Smooth muscle cell (in vitro differentiated cells): ENCODE measurements at regions not wholly inside any gene's neighbourhood (a gene's known extent, or its start where the extent isn't known, plus 50 kb on each side); places are given as distances from the start of the nearest gene placed in this dataset.
"Not testable (repeated sequence)": the region's sequence is repeated elsewhere in the genome, so short reads cannot be mapped to it uniquely, and the experiment has no call there.

Experiments used
- DNase-seq: peaks from one replicate; lab custom pipeline; 2025; ENCODE audit not compliant: unreplicated experiment; lab: John Stamatoyannopoulos, UW
- H2AFZ ChIP-seq: fragments of 200-600 bp; sonication (generic); 2 replicates; pipeline ENCODE4 v1.6.0; 2016; ENCODE audit warnings: antibody characterized with exemption, low read depth, mild to moderate bottlenecking
- H3F3A ChIP-seq: fragments of 200-600 bp; sonication (generic); 2 replicates; pipeline ENCODE4 v1.6.0; 2017; ENCODE audit warnings: antibody characterized with exemption, low read depth
- H3K27ac ChIP-seq: fragments of 200-600 bp; sonication (generic); 2 replicates; pipeline ENCODE4 v1.5.1; 2016; ENCODE audit warnings: low read depth, mild to moderate bottlenecking
- H3K27me3 ChIP-seq: fragments of 200-600 bp; sonication (generic); 2 replicates; pipeline ENCODE4 v1.6.1; 2016; ENCODE audit warnings: low read depth, mild to moderate bottlenecking
- H3K36me3 ChIP-seq: fragments of 200-600 bp; sonication (generic); 2 replicates; pipeline ENCODE4 v1.5.1; 2016; ENCODE audit warnings: low read depth
- H3K4me1 ChIP-seq: fragments of 200-600 bp; sonication (generic); 2 replicates; pipeline ENCODE4 v1.5.1; 2016; ENCODE audit warnings: low read depth
- H3K4me2 ChIP-seq: fragments of 200-600 bp; sonication (generic); 2 replicates; pipeline ENCODE4 v1.6.0; 2016; ENCODE audit warnings: mild to moderate bottlenecking
- H3K4me3 ChIP-seq: fragments of 200-600 bp; sonication (generic); 2 replicates; pipeline ENCODE4 v1.5.1; 2016; ENCODE audit warnings: mild to moderate bottlenecking
- H3K79me2 ChIP-seq: fragments of 200-600 bp; sonication (generic); 2 replicates; pipeline ENCODE4 v1.6.0; 2016; ENCODE audit warnings: low read depth, mild to moderate bottlenecking
- H3K9ac ChIP-seq: fragments of 200-600 bp; sonication (generic); 2 replicates; pipeline ENCODE4 v1.6.0; 2016; ENCODE audit warnings: low read depth
- H3K9me3 ChIP-seq: fragments of 200-600 bp; sonication (generic); replicated peaks from 2 replicates; pipeline ENCODE4 v1.5.1; 2016; ENCODE audit warnings: low read depth
- H4K20me1 ChIP-seq: fragments of 200-600 bp; sonication (generic); 2 replicates; pipeline ENCODE4 v1.6.0; 2016; ENCODE audit warnings: low read depth
- WGBS: methylation state at CpG from one replicate; pipeline ENCODE4 v1.1.7; 2016; ENCODE audit warnings: low lambda C conversion rate; 5-methylcytosine and 5-hydroxymethylcytosine counted together
- TF ChIP-seq, protein P1 (sequence below): fragments of 200-600 bp; sonication (generic); IDR thresholded peaks from 2 replicates; pipeline ENCODE4 v1.5.1; 2017; ENCODE audit warnings: borderline replicate concordance, mild to moderate bottlenecking, antibody characterized with exemption; ENCODE audit not compliant: insufficient read depth, poor library complexity, severe bottlenecking

- Histone ChIP-seq H3F3A (no peaks in the 10 kb centered on the region), H3K4me1 (peaks cover 5% of the 10 kb centered on the region), H3K79me2 (peaks cover 46% of the 10 kb centered on the region), H4K20me1 (peaks cover 16% of the 10 kb centered on the region), H3K27me3 (no peaks in the 10 kb centered on the region), H3K4me2 (peak overlapping the region; percentile 88), H3K9me3 (no peaks in the 10 kb centered on the region), H2AFZ (peak overlapping the region; percentile 99), H3K9ac (peak overlapping the region; percentile 68), H3K27ac (peak overlapping the region; percentile 39), H3K4me3 (peak overlapping the region; percentile 82), H3K36me3 (peaks cover under 1% of the 10 kb centered on the region)
- DNase-seq = peak; percentile 58
- TF ChIP-seq, protein P1, sequence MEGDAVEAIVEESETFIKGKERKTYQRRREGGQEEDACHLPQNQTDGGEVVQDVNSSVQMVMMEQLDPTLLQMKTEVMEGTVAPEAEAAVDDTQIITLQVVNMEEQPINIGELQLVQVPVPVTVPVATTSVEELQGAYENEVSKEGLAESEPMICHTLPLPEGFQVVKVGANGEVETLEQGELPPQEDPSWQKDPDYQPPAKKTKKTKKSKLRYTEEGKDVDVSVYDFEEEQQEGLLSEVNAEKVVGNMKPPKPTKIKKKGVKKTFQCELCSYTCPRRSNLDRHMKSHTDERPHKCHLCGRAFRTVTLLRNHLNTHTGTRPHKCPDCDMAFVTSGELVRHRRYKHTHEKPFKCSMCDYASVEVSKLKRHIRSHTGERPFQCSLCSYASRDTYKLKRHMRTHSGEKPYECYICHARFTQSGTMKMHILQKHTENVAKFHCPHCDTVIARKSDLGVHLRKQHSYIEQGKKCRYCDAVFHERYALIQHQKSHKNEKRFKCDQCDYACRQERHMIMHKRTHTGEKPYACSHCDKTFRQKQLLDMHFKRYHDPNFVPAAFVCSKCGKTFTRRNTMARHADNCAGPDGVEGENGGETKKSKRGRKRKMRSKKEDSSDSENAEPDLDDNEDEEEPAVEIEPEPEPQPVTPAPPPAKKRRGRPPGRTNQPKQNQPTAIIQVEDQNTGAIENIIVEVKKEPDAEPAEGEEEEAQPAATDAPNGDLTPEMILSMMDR = no peak
- under 1% methylated on average over 65 of the region's 69 CpGs for WGBS
Measured at GRCh38 chr7:65750511-65751344, 122.1 kb upstream of the VKORC1L1 start.

GRCh38 chr7:65754070-65754469 is 118.8 kb upstream of the VKORC1L1 start:
- not testable (repeated sequence) for H3K9ac ChIP-seq, H2AFZ ChIP-seq, H3K4me2 ChIP-seq, H3K4me1 ChIP-seq, H3K27me3 ChIP-seq, H3K27ac ChIP-seq, DNase-seq, H3F3A ChIP-seq, H3K36me3 ChIP-seq, H3K9me3 ChIP-seq, H3K4me3 ChIP-seq
- WGBS = 95% methylated on average over 5 of the region's 5 CpGs
- peaks cover 43% of the 10 kb centered on the region for H3K79me2 ChIP-seq
- H4K20me1 ChIP-seq = peaks cover 20% of the 10 kb centered on the region

DNA sequence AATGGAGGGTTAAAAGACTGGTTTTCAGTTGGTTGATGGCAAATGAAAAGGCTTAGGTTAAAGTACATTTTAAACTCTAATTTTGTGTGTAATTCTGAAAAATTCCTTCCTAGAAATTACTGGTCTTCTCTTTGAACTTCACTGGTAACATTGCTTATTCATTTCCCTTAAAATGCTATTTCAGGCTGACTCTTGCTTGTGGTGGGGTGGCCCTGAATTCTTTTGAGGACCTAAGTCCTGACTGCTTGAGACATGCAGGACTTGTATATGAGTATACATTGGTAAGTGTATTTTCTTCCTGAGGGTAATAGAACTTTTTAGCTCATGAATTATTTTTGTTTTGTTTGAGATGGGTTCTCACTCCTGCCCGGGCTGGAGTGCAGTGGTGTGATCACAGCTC is 113.9 kb upstream of the VKORC1L1 start:
- H4K20me1 ChIP-seq = peaks cover 14% of the 10 kb centered on the region
- not testable (repeated sequence) for DNase-seq, H3K4me1 ChIP-seq, H3F3A ChIP-seq, H3K9me3 ChIP-seq, H3K27ac ChIP-seq, H3K4me2 ChIP-seq, H3K4me3 ChIP-seq, H3K36me3 ChIP-seq, H3K27me3 ChIP-seq, H2AFZ ChIP-seq, H3K79me2 ChIP-seq, H3K9ac ChIP-seq
- WGBS = 88% methylated on average over 1 of the region's 1 CpG

GRCh38 chr7:65762712-65763111 is 110.2 kb upstream of the VKORC1L1 start:
- peak overlapping the region; percentile 80 for H3K27ac ChIP-seq
- not testable (repeated sequence) for H3K4me3 ChIP-seq, H3K79me2 ChIP-seq, H2AFZ ChIP-seq, H3K4me1 ChIP-seq, H3K36me3 ChIP-seq, DNase-seq, H3K27me3 ChIP-seq, H3F3A ChIP-seq, H4K20me1 ChIP-seq, H3K9me3 ChIP-seq
- H3K9ac ChIP-seq = peak overlapping the region; percentile 23
- WGBS = 48% methylated on average over 3 of the region's 3 CpGs
- peak overlapping the region; percentile 69 for H3K4me2 ChIP-seq

- WGBS = 51% methylated on average over 5 of the region's 5 CpGs
- not testable (repeated sequence) for H3K9me3 ChIP-seq, H2AFZ ChIP-seq, H4K20me1 ChIP-seq, H3K27me3 ChIP-seq, H3K4me3 ChIP-seq, H3F3A ChIP-seq, DNase-seq, H3K36me3 ChIP-seq, H3K79me2 ChIP-seq, H3K4me1 ChIP-seq
- Histone ChIP-seq H3K27ac (peak overlapping the region; percentile 80), H3K9ac (peak overlapping the region; percentile 23), H3K4me2 (peak overlapping the region; percentile 69)
Measured at GRCh38 chr7:65763114-65763513, 109.8 kb upstream of the VKORC1L1 start.

- Histone ChIP-seq H2AFZ (peak overlapping the region; percentile 85), H3K27ac (peak overlapping the region; percentile 55), H3K4me3 (peak overlapping the region; percentile 94), H3K4me2 (peak overlapping the region; percentile 89), H3K9ac (peak overlapping the region; percentile 44)
- H3K79me2 ChIP-seq, H3K4me1 ChIP-seq, H3K9me3 ChIP-seq, H3F3A ChIP-seq, H3K36me3 ChIP-seq, H4K20me1 ChIP-seq, H3K27me3 ChIP-seq: not testable (repeated sequence)
- WGBS = 10% methylated on average over 39 of the region's 44 CpGs
- DNase-seq = peak; percentile 81
Measured at GRCh38 chr7:65770473-65771225, 102.2 kb upstream of the VKORC1L1 start.

DNA sequence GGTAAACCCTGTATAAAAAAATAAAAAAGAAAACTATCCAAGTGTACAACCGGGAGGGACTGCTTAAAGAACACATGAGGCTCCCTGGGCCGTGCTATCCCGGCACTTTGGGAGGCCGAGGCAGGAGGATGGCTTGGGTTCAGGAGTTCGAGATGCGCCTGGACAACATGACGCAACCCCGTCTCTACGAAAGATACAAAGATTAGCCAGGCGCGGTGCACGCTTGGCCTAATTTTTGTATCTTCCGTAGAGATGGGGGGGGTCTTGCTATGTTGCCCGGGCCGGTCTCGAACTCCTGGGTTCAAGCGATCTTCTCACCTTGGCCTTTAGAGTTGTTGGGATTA is 101.7 kb upstream of the VKORC1L1 start:
- Histone ChIP-seq H2AFZ (peak overlapping the region; percentile 85), H3K4me2 (peak overlapping the region; percentile 89)
- 97% methylated on average over 17 of the region's 17 CpGs for WGBS

More for the DNA sequence above, 101.7 kb upstream of the VKORC1L1 start:
- not testable (repeated sequence) for H4K20me1 ChIP-seq, H3K4me1 ChIP-seq, H3F3A ChIP-seq, H3K79me2 ChIP-seq, H3K36me3 ChIP-seq, H3K9me3 ChIP-seq, DNase-seq, H3K27me3 ChIP-seq
- Histone ChIP-seq H3K9ac (peak overlapping the region; percentile 44), H3K27ac (peak overlapping the region; percentile 55), H3K4me3 (peak overlapping the region; percentile 94)
